ENCODE measurements at regions not wholly inside any gene's neighbourhood (a gene's known extent, or its start where the extent isn't known, plus 50 kb on each side); places are given as distances from the start of the nearest gene placed in this dataset.

GRCh38 chr10:117427356-117427755, 52.1 kb upstream of the PDZD8 start:
- TF ChIP-seq CTCF (IDR thresholded peaks at IDR 0.05; ENCODE audit: borderline replicate concordance, insufficient read depth, low read depth, low read length), result no peak

GRCh38 chr10:117425974-117426566, 50.8 kb upstream of the PDZD8 start:
- no peak overlapping the region for H3K4me3 ChIP-seq (ENCODE audit: low read depth, low read length)
- TF ChIP-seq CTCF (IDR thresholded peaks at IDR 0.05; ENCODE audit: borderline replicate concordance, insufficient read depth, low read depth, low read length), result no peak

More at GRCh38 chr10:117427356-117427755, 52.1 kb upstream of the PDZD8 start:
- no peak overlapping the region for H3K4me3 ChIP-seq (ENCODE audit: low read depth, low read length)

GRCh38 chr10:117424883-117425649, 49.8 kb upstream of the PDZD8 start:
- no peak overlapping the region for H3K4me3 ChIP-seq (ENCODE audit: low read depth, low read length)
- TF ChIP-seq CTCF (IDR thresholded peaks at IDR 0.05; ENCODE audit: borderline replicate concordance, insufficient read depth, low read depth, low read length), result no peak
